Lower leg skin (tissue), 3 donors: ENCODE measurements at regions not wholly inside any gene's neighbourhood (a gene's known extent, or its start where the extent isn't known, plus 50 kb on each side); places are given as distances from the start of the nearest gene placed in this dataset.

Experiments
- POLR2A ChIP-seq, 2 donors: fragments of 450-650 bp; IDR thresholded peaks; one replicate each; pipeline ENCODE4 v1.6.1; 2016 to 2017; ENCODE audit warnings: antibody characterized with exemption in 2 of 2, mild to moderate bottlenecking in 1 of 2, moderate library complexity in 1 of 2
- TF ChIP-seq, protein P1 (sequence below), 3 donors: fragments of 450-650 bp; IDR thresholded peaks; one replicate each; pipeline ENCODE4 v1.5.1; 2016; ENCODE audit warnings: antibody characterized with exemption in 3 of 3, mild to moderate bottlenecking in 3 of 3, moderate library complexity in 2 of 3

DNA sequence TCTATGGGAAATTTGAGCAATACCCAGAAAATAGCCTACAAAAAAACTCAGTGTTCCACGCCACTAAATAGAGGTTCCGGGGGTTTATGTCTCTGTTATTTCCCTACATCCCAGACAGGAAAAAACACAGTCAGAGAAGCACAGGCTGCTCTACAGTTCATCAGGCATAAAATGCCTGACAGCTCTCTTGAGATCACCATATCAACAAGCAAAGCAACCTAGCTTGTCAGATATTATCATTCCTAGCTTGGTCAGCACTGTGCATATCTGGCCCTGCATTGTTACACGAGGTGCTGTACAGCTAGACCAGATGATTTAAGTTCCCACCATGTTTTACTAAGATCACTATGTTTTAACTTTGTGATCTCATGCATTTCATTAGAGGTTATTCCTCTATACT lies 172.6 kb downstream of the PTPRC start:
- TF ChIP-seq, protein P1, sequence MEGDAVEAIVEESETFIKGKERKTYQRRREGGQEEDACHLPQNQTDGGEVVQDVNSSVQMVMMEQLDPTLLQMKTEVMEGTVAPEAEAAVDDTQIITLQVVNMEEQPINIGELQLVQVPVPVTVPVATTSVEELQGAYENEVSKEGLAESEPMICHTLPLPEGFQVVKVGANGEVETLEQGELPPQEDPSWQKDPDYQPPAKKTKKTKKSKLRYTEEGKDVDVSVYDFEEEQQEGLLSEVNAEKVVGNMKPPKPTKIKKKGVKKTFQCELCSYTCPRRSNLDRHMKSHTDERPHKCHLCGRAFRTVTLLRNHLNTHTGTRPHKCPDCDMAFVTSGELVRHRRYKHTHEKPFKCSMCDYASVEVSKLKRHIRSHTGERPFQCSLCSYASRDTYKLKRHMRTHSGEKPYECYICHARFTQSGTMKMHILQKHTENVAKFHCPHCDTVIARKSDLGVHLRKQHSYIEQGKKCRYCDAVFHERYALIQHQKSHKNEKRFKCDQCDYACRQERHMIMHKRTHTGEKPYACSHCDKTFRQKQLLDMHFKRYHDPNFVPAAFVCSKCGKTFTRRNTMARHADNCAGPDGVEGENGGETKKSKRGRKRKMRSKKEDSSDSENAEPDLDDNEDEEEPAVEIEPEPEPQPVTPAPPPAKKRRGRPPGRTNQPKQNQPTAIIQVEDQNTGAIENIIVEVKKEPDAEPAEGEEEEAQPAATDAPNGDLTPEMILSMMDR (IDR thresholded peaks at IDR 0.05) = no peak
- TF ChIP-seq POLR2A (IDR thresholded peaks at IDR 0.05) = no peak
